ENCODE measurements at regions not wholly inside any gene's neighbourhood (a gene's known extent, or its start where the extent isn't known, plus 50 kb on each side); places are given as distances from the start of the nearest gene placed in this dataset.

GRCh38 chr4:35461931-35462659 lies 782.2 kb downstream of the ARAP2 start:
- TF ChIP-seq CTCF (IDR thresholded peaks at IDR 0.05; ENCODE audit: low read depth, low read length), result peak; percentile 34
- no peaks in the 10 kb centered on the region for H3K36me3 ChIP-seq
- no peaks in the 10 kb centered on the region for H3K27me3 ChIP-seq
- no peak overlapping the region for H3K4me3 ChIP-seq (ENCODE audit: low read depth, low read length)
- no peaks in the 10 kb centered on the region for H3K4me1 ChIP-seq
- peak; percentile 61 for DNase-seq
- H3K9me3 ChIP-seq, result no peaks in the 10 kb centered on the region

GRCh38 chr4:35463251-35463952 lies 780.9 kb downstream of the ARAP2 start:
- no peaks in the 10 kb centered on the region for H3K4me1 ChIP-seq
- H3K36me3 ChIP-seq, result no peaks in the 10 kb centered on the region
- DNase-seq, result no peak
- TF ChIP-seq CTCF (IDR thresholded peaks at IDR 0.05; ENCODE audit: low read depth, low read length), result no peak
- H3K9me3 ChIP-seq, result no peaks in the 10 kb centered on the region
- H3K27me3 ChIP-seq, result no peaks in the 10 kb centered on the region
- no peak overlapping the region for H3K4me3 ChIP-seq (ENCODE audit: low read depth, low read length)

- no peak overlapping the region for H3K4me3 ChIP-seq (ENCODE audit: low read depth, low read length)
Measured at GRCh38 chr4:35464964-35465528, 779.3 kb downstream of the ARAP2 start.

GRCh38 chr4:35491093-35491492 lies 753.2 kb downstream of the ARAP2 start:
- H3K9me3 ChIP-seq, result no peaks in the 10 kb centered on the region
- no peak for TF ChIP-seq CTCF (IDR thresholded peaks at IDR 0.05; ENCODE audit: low read depth, low read length)
- H3K36me3 ChIP-seq, result no peaks in the 10 kb centered on the region
- H3K27me3 ChIP-seq, result no peaks in the 10 kb centered on the region
- DNase-seq, result no peak
- no peak overlapping the region for H3K4me3 ChIP-seq (ENCODE audit: low read depth, low read length)
- H3K4me1 ChIP-seq, result no peaks in the 10 kb centered on the region

More at GRCh38 chr4:35464964-35465528, 779.3 kb downstream of the ARAP2 start:
- Histone ChIP-seq H3K4me1 (no peaks in the 10 kb centered on the region), H3K9me3 (no peaks in the 10 kb centered on the region), H3K36me3 (no peaks in the 10 kb centered on the region), H3K27me3 (no peaks in the 10 kb centered on the region)
- no peak for DNase-seq
- TF ChIP-seq CTCF (IDR thresholded peaks at IDR 0.05; ENCODE audit: low read depth, low read length), result no peak

GRCh38 chr4:35493977-35494376 lies 750.3 kb downstream of the ARAP2 start:
- Histone ChIP-seq H3K9me3 (no peaks in the 10 kb centered on the region), H3K4me3 (ENCODE audit: low read depth, low read length) (no peak overlapping the region), H3K36me3 (no peaks in the 10 kb centered on the region), H3K4me1 (no peaks in the 10 kb centered on the region), H3K27me3 (no peaks in the 10 kb centered on the region)
- no peak for DNase-seq
- no peak for TF ChIP-seq CTCF (IDR thresholded peaks at IDR 0.05; ENCODE audit: low read depth, low read length)

GRCh38 chr4:35494955-35495354 lies 749.4 kb downstream of the ARAP2 start:
- no peaks in the 10 kb centered on the region for H3K9me3 ChIP-seq
- H3K36me3 ChIP-seq, result no peaks in the 10 kb centered on the region
- H3K4me1 ChIP-seq, result no peaks in the 10 kb centered on the region
- no peaks in the 10 kb centered on the region for H3K27me3 ChIP-seq
- TF ChIP-seq CTCF (IDR thresholded peaks at IDR 0.05; ENCODE audit: low read depth, low read length), result no peak
- DNase-seq, result no peak
- H3K4me3 ChIP-seq (ENCODE audit: low read depth, low read length), result no peak overlapping the region

Measured in BE2C (cell line).